Lung (tissue), 11 donors: ENCODE measurements at regions not wholly inside any gene's neighbourhood (a gene's known extent, or its start where the extent isn't known, plus 50 kb on each side); places are given as distances from the start of the nearest gene placed in this dataset.

Source experiments
- ATAC-seq: fragments of 200-7000 bp; cut with Tn5 transposase; one replicate; pipeline ENCODE4 v1.9.1; 2020; ENCODE audit warnings: moderate number of reproducible peaks; ENCODE audit not compliant: insufficient read depth, low FRiP score
- DNase-seq, 3 donors: peaks; one replicate each; pipeline ENCODE4 v3.0.0-alpha.2; 2013 to 2017
- H3K27ac ChIP-seq, 2 donors: one replicate each; pipeline ENCODE4 v1.5.1; 2013; ENCODE audit warnings: mild to moderate bottlenecking in 2 of 2, moderate library complexity in 2 of 2, control low read depth in 1 of 2, inconsistent platforms in 1 of 2, low read depth in 1 of 2, low read length in 1 of 2
- H3K27me3 ChIP-seq, 3 donors: one replicate each; pipeline ENCODE4 v1.5.1; 2013; ENCODE audit warnings: low read length in 2 of 3; ENCODE audit not compliant: control insufficient read depth in 3 of 3, insufficient read depth in 3 of 3
- H3K36me3 ChIP-seq, 4 donors: one replicate each; pipeline ENCODE4 v1.5.1; 2013; ENCODE audit warnings: low read length in 4 of 4, mild to moderate bottlenecking in 1 of 4, moderate library complexity in 1 of 4; ENCODE audit not compliant: control insufficient read depth in 4 of 4, insufficient read depth in 4 of 4
- H3K4me1 ChIP-seq, 5 donors: one replicate each; pipeline ENCODE4 v1.5.1; 2013; ENCODE audit warnings: low read length in 5 of 5, mild to moderate bottlenecking in 2 of 5, moderate library complexity in 1 of 5; ENCODE audit not compliant: control insufficient read depth in 5 of 5, insufficient read depth in 5 of 5
- H3K4me3 ChIP-seq: one replicate; pipeline ENCODE4 v1.5.1; 2013; ENCODE audit warnings: mild to moderate bottlenecking, control low read depth, moderate library complexity
- H3K9ac ChIP-seq, 2 donors: one replicate each; pipeline ENCODE4 v1.5.1; 2013; ENCODE audit warnings: low read length in 2 of 2, control low read depth in 1 of 2; ENCODE audit not compliant: insufficient read depth in 1 of 2
- H3K9me3 ChIP-seq, 4 donors: one replicate each; pipeline ENCODE4 v1.5.1; 2013; ENCODE audit warnings: low read length in 3 of 4, mild to moderate bottlenecking in 1 of 4, moderate library complexity in 1 of 4; ENCODE audit not compliant: control insufficient read depth in 4 of 4, insufficient read depth in 3 of 4
- CTCF ChIP-seq: IDR thresholded peaks from 2 replicates; pipeline ENCODE4 v1.5.1; 2012; ENCODE audit warnings: mild to moderate bottlenecking; ENCODE audit errors: control extremely low read depth, extremely low read depth
- WGBS, 2 donors: extraction: QIAGEN DNeasy Blood & Tissue Kit; methylation state at CpG; one replicate each; pipeline ENCODE4 v1.1.7; 2013; 5-methylcytosine and 5-hydroxymethylcytosine counted together
- donor health status: control.
- donor health status: control.
- donor health status: Bipolar disorder and iron deficiency.
- donor health status: healthy.
- donor health status: DM: yes; HTN: yes; CAD: no.

- Histone ChIP-seq H3K9ac (no peak overlapping the region), H3K4me3 (no peak overlapping the region), H3K9me3 (no peaks in the 10 kb centered on the region), H3K27me3 (no peaks in the 10 kb centered on the region), H3K27ac (no peak overlapping the region), H3K36me3 (no peaks in the 10 kb centered on the region), H3K4me1 (no peaks in the 10 kb centered on the region)
- TF ChIP-seq CTCF = no peak
- DNase-seq (no peak), ATAC-seq (no peak)
- WGBS, 2 donors = 83 to 89% methylated on average over 2 of the region's 2 CpGs
Observed at GRCh38 chr16:48098472-48098871, 57.3 kb downstream of the ABCC12 start.

GRCh38 chr16:48091117-48091516, 64.7 kb downstream of the ABCC12 start:
- Histone ChIP-seq H3K9ac (no peak overlapping the region), H3K4me3 (no peak overlapping the region), H3K27me3 (no peaks in the 10 kb centered on the region), H3K27ac (no peak overlapping the region), H3K9me3 (no peaks in the 10 kb centered on the region), H3K36me3 (no peaks in the 10 kb centered on the region), H3K4me1 (peaks cover 0 to 13% (median 0%) of the 10 kb centered on the region in 5 donors)
- WGBS, 2 donors = 64 to 71% methylated on average over 14 of the region's 14 CpGs
- no peak for TF ChIP-seq CTCF
- DNase-seq (no peak), ATAC-seq (no peak)

- H3K4me3 ChIP-seq = no peak overlapping the region
- H3K4me1 ChIP-seq = peaks cover 0 to 13% (median 0%) of the 10 kb centered on the region in 5 donors
- no peak overlapping the region for H3K9ac ChIP-seq
- H3K27ac ChIP-seq = no peak overlapping the region
- H3K27me3 ChIP-seq = no peaks in the 10 kb centered on the region
- DNase-seq (no peak), ATAC-seq (no peak)
- no peak for TF ChIP-seq CTCF
- H3K36me3 ChIP-seq = no peaks in the 10 kb centered on the region
- no peaks in the 10 kb centered on the region for H3K9me3 ChIP-seq
- 75 to 83% methylated on average over 4 of the region's 4 CpGs for WGBS, 2 donors
Observed at GRCh38 chr16:48089053-48089792, 66.6 kb downstream of the ABCC12 start.

- Histone ChIP-seq H3K4me3 (no peak overlapping the region), H3K9ac (no peak overlapping the region), H3K27me3 (no peaks in the 10 kb centered on the region), H3K27ac (no peak overlapping the region), H3K9me3 (no peaks in the 10 kb centered on the region), H3K4me1 (peaks cover 0 to 13% (median 0%) of the 10 kb centered on the region in 5 donors), H3K36me3 (no peaks in the 10 kb centered on the region)
- DNase-seq (no peak), ATAC-seq (no peak)
- no peak for TF ChIP-seq CTCF
- 76 to 100% methylated on average over 1 of the region's 1 CpG for WGBS, 2 donors
Observed at GRCh38 chr16:48087639-48088038, 68.2 kb downstream of the ABCC12 start.
